Naive thymus-derived CD4-positive, alpha-beta T cell (primary cell): ENCODE measurements at regions not wholly inside any gene's neighbourhood (a gene's known extent, or its start where the extent isn't known, plus 50 kb on each side); places are given as distances from the start of the nearest gene placed in this dataset.

Experiments used
- ATAC-seq: fragments of 150-1000 bp; cut with Tn5 transposase; 2 replicates; pipeline ENCODE4 v1.10.0; 2021; ENCODE audit warnings: mild to moderate bottlenecking, moderate library complexity
- CTCF ChIA-PET: fragments of 350-600 bp; sonication (Branson Sonifier 250); formaldehyde crosslinking; loops from one replicate; lab custom pipeline; 2021; ENCODE audit warnings: antibody characterized with exemption; lab: Charles Lee
- POLR2A ChIA-PET: fragments of 350-600 bp; sonication (Branson Sonifier 250); formaldehyde crosslinking; loops from one replicate; lab custom pipeline; 2021; ENCODE audit warnings: antibody characterized with exemption, inconsistent platforms; lab: Charles Lee
- DNase-seq, 9 donors: peaks; one replicate each; pipeline versions ENCODE4 v3.0.0 to v3.0.0-alpha.2; 2020 to 2022; ENCODE audit warnings: mixed read lengths in 1 of 9
- H3K27ac ChIP-seq: one replicate; pipeline ENCODE4 v1.7.0; 2013; ENCODE audit warnings: mild to moderate bottlenecking, low read depth, low read length, moderate library complexity
- H3K27me3 ChIP-seq, 2 donors: one replicate each; pipeline ENCODE4 v1.7.0; 2013; ENCODE audit warnings: low read length in 2 of 2, mild to moderate bottlenecking in 2 of 2, moderate library complexity in 2 of 2; ENCODE audit not compliant: control insufficient read depth in 2 of 2, insufficient read depth in 2 of 2
- H3K36me3 ChIP-seq, 3 experiments: 1 replicate in 2 of 3; 2 replicates in 1 of 3; pipeline ENCODE4 v1.7.0; 2013; ENCODE audit warnings: low read length in 3 of 3, mild to moderate bottlenecking in 3 of 3, moderate library complexity in 1 of 3; ENCODE audit not compliant: insufficient read depth in 3 of 3, control insufficient read depth in 2 of 3
- H3K4me1 ChIP-seq, 2 donors: one replicate each; pipeline ENCODE4 v1.7.0; 2013; ENCODE audit warnings: low read length in 2 of 2, mild to moderate bottlenecking in 2 of 2, moderate library complexity in 1 of 2; ENCODE audit not compliant: control insufficient read depth in 2 of 2, insufficient read depth in 2 of 2
- H3K4me3 ChIP-seq: 2 replicates; pipeline ENCODE4 v1.7.0; 2013; ENCODE audit warnings: mild to moderate bottlenecking, low read length
- H3K9me3 ChIP-seq, 3 experiments: 1 replicate in 2 of 3; 2 replicates in 1 of 3; pipeline ENCODE4 v1.7.0; 2013; ENCODE audit warnings: low read length in 3 of 3; ENCODE audit not compliant: control insufficient read depth in 2 of 3
- H3K27ac Mint-ChIP-seq, 9 donors: one replicate each; pipeline ENCODE4 v1.8.0; 2020 to 2022; ENCODE audit warnings: mixed read lengths in 9 of 9, mild to moderate bottlenecking in 8 of 9, moderate library complexity in 5 of 9, inconsistent platforms in 2 of 9
- H3K27me3 Mint-ChIP-seq, 5 donors: one replicate each; pipeline ENCODE4 v1.8.0; 2021 to 2022; ENCODE audit warnings: mixed read lengths in 5 of 5, mild to moderate bottlenecking in 1 of 5
- H3K36me3 Mint-ChIP-seq, 5 donors: one replicate each; pipeline ENCODE4 v1.8.0; 2020 to 2022; ENCODE audit warnings: mixed read lengths in 5 of 5, mild to moderate bottlenecking in 3 of 5, inconsistent platforms in 1 of 5
- H3K4me1 Mint-ChIP-seq, 7 donors: one replicate each; pipeline ENCODE4 v1.8.0; 2020 to 2022; ENCODE audit warnings: mixed read lengths in 7 of 7, mild to moderate bottlenecking in 3 of 7, inconsistent platforms in 1 of 7
- H3K4me3 Mint-ChIP-seq, 10 donors: one replicate each; pipeline ENCODE4 v1.8.0; 2020 to 2022; ENCODE audit warnings: mild to moderate bottlenecking in 10 of 10, mixed read lengths in 10 of 10, moderate library complexity in 6 of 10, inconsistent platforms in 2 of 10
- H3K9me3 Mint-ChIP-seq, 11 donors: one replicate each; pipeline ENCODE4 v1.8.0; 2020 to 2022; ENCODE audit warnings: mixed read lengths in 11 of 11, mild to moderate bottlenecking in 4 of 11, inconsistent platforms in 1 of 11, moderate library complexity in 1 of 11
- intact Hi-C, 2 donors: fragments of 100-400 bp; cut with micrococcal nuclease; formaldehyde crosslinking; loops; one replicate each; pipeline ENCODE4 v1.15.1; 2023

- DNase-seq (peak in 7 of 9 donors; percentile 25 to 67 (median 60)), ATAC-seq (peak; percentile 47)
- Mint-ChIP-seq H3K27me3 (peaks cover 0 to 7% (median 0%) of the 10 kb centered on the region in 5 donors), H3K36me3 (no peaks in the 10 kb centered on the region), H3K9me3 (peaks cover 0 to 2% (median 0%) of the 10 kb centered on the region in 11 donors), H3K27ac (peak overlapping the region in 8 of 9 donors; percentile 1 to 56 (median 22)), H3K4me1 (peaks cover 36 to 51% (median 43%) of the 10 kb centered on the region in 7 donors), H3K4me3 (peak overlapping the region; percentile 1 to 77 (median 52))
- Histone ChIP-seq H3K4me1 (peaks cover 14 to 24% of the 10 kb centered on the region in 2 donors), H3K27ac (no peak overlapping the region), H3K4me3 (no peak overlapping the region), H3K36me3 (no peaks in the 10 kb centered on the region), H3K9me3 (no peaks in the 10 kb centered on the region), H3K27me3 (no peaks in the 10 kb centered on the region)
- ChIA-PET POLR2A (interaction anchor here (1.6 to 3.2 kb wide), 2 partner anchors 13 to 348 kb away, joined by 4 to 10 read pairs; no protein-coding TSS in a partner anchor), CTCF (interaction anchor here (0.7 to 1.4 kb wide), 3 partner anchors 13 to 342 kb away, joined by 3 to 4 read pairs (median 3); no protein-coding TSS in a partner anchor)
- intact Hi-C loops, result loop anchor here (1.0 to 5.0 kb wide), 3 partner anchors 345 to 453 kb away; no protein-coding TSS in a partner anchor
Observed at GRCh38 chr13:30119476-30119875, 187.9 kb downstream of the KATNAL1 start.

GRCh38 chr13:30116379-30116778, 191.0 kb downstream of the KATNAL1 start:
- H3K9me3 ChIP-seq, result no peaks in the 10 kb centered on the region
- Mint-ChIP-seq H3K27me3 (peaks cover 0 to 11% (median 0%) of the 10 kb centered on the region in 5 donors), H3K4me3 (peak overlapping the region in 1 of 10 donors; percentile 5), H3K27ac (no peak overlapping the region), H3K36me3 (no peaks in the 10 kb centered on the region), H3K9me3 (no peaks in the 10 kb centered on the region), H3K4me1 (peaks cover 33 to 58% (median 50%) of the 10 kb centered on the region in 7 donors)
- no peak overlapping the region for H3K4me3 ChIP-seq
- no peak overlapping the region for H3K27ac ChIP-seq
- intact Hi-C loops, result loop anchor here (5.0 kb wide), 2 partner anchors 409 to 456 kb away; no protein-coding TSS in a partner anchor
- H3K4me1 ChIP-seq, result peaks cover 14 to 24% of the 10 kb centered on the region in 2 donors
- H3K36me3 ChIP-seq, result no peaks in the 10 kb centered on the region
- no peak for ATAC-seq
- DNase-seq, result no peak
- CTCF ChIA-PET, result interaction anchor here (0.8 to 8.9 kb wide), 12 partner anchors 15 to 608 kb away, joined by 3 to 206 read pairs (median 22); partner anchors contain the start of gene UBL3
- no peaks in the 10 kb centered on the region for H3K27me3 ChIP-seq
- POLR2A ChIA-PET, result interaction anchor here (0.7 to 6.8 kb wide), 4 partner anchors 180 to 345 kb away, joined by 3 to 51 read pairs (median 33); partner anchors contain the start of gene UBL3

- no peak for ATAC-seq
- Mint-ChIP-seq H3K36me3 (no peaks in the 10 kb centered on the region), H3K4me1 (peaks cover 22 to 47% (median 40%) of the 10 kb centered on the region in 7 donors), H3K4me3 (peak overlapping the region; percentile 70 to 82 (median 80)), H3K27ac (peak overlapping the region in 6 of 9 donors; percentile 23 to 90 (median 74)), H3K9me3 (no peaks in the 10 kb centered on the region), H3K27me3 (peaks cover 0 to 11% (median 0%) of the 10 kb centered on the region in 5 donors)
- no peak for DNase-seq
- POLR2A ChIA-PET, result interaction anchor here (0.5 to 6.8 kb wide), 8 partner anchors 179 to 431 kb away, joined by 3 to 51 read pairs (median 5); partner anchors contain the start of gene UBL3
- H3K27me3 ChIP-seq, result no peaks in the 10 kb centered on the region
- no peaks in the 10 kb centered on the region for H3K36me3 ChIP-seq
- H3K4me1 ChIP-seq, result peaks cover 14 to 22% of the 10 kb centered on the region in 2 donors
- peak overlapping the region; percentile 39 for H3K27ac ChIP-seq
- CTCF ChIA-PET, result interaction anchor here (0.5 to 8.9 kb wide), 22 partner anchors 9 to 607 kb away, joined by 3 to 206 read pairs (median 5); partner anchors contain the start of gene UBL3
- H3K4me3 ChIP-seq, result peak overlapping the region; percentile 48
- intact Hi-C loops, result loop anchor here (1.0 to 5.0 kb wide), 8 partner anchors 43 to 1048 kb away; partner anchors contain the start of gene SLC7A1 (in 1 of the 2)
- H3K9me3 ChIP-seq, result no peaks in the 10 kb centered on the region
Observed at GRCh38 chr13:30115257-30115600, 192.1 kb downstream of the KATNAL1 start.

GRCh38 chr13:30114571-30115256, 192.6 kb downstream of the KATNAL1 start:
- H3K27me3 Mint-ChIP-seq, result peaks cover 0 to 11% (median 0%) of the 10 kb centered on the region in 5 donors
- no peaks in the 10 kb centered on the region for H3K36me3 Mint-ChIP-seq
- no peaks in the 10 kb centered on the region for H3K9me3 Mint-ChIP-seq
- DNase-seq (peak; percentile 81 to 94 (median 91)), ATAC-seq (peak; percentile 95)
- peaks cover 17 to 41% (median 34%) of the 10 kb centered on the region in 7 donors for H3K4me1 Mint-ChIP-seq
- Histone ChIP-seq H3K27ac (peak overlapping the region; percentile 39), H3K4me3 (peak overlapping the region; percentile 48), H3K9me3 (no peaks in the 10 kb centered on the region), H3K27me3 (no peaks in the 10 kb centered on the region), H3K36me3 (no peaks in the 10 kb centered on the region), H3K4me1 (peaks cover 10 to 17% of the 10 kb centered on the region in 2 donors)
- peak overlapping the region in 8 of 9 donors; percentile 43 to 90 (median 80) for H3K27ac Mint-ChIP-seq
- peak overlapping the region; percentile 74 to 89 (median 84) for H3K4me3 Mint-ChIP-seq
- intact Hi-C loops, result loop anchor here (1.0 to 5.0 kb wide), 10 partner anchors 44 to 1048 kb away; partner anchors contain the start of gene SLC7A1 (in 2 of the 2)
- POLR2A ChIA-PET, result interaction anchor here (0.5 to 6.8 kb wide), 9 partner anchors 33 to 431 kb away, joined by 3 to 51 read pairs (median 4); partner anchors contain the start of gene UBL3
- CTCF ChIA-PET, result interaction anchor here (0.5 to 8.9 kb wide), 27 partner anchors 10 to 606 kb away, joined by 3 to 206 read pairs (median 4); partner anchors contain the start of gene UBL3

GRCh38 chr13:30113983-30114570, 193.3 kb downstream of the KATNAL1 start:
- H3K4me3 ChIP-seq, result peak overlapping the region; percentile 48
- H3K27me3 ChIP-seq, result no peaks in the 10 kb centered on the region
- peak overlapping the region in 8 of 9 donors; percentile 40 to 84 (median 70) for H3K27ac Mint-ChIP-seq
- H3K9me3 ChIP-seq, result no peaks in the 10 kb centered on the region
- peak overlapping the region; percentile 74 to 89 (median 84) for H3K4me3 Mint-ChIP-seq
- ATAC-seq, result no peak
- H3K36me3 ChIP-seq, result no peaks in the 10 kb centered on the region
- POLR2A ChIA-PET, result interaction anchor here (0.9 to 6.8 kb wide), 6 partner anchors 34 to 351 kb away, joined by 3 to 51 read pairs (median 14); partner anchors contain the start of gene UBL3
- H3K4me1 ChIP-seq, result peaks cover 4 to 11% of the 10 kb centered on the region in 2 donors
- no peak overlapping the region for H3K27ac ChIP-seq
- CTCF ChIA-PET, result interaction anchor here (0.7 to 8.9 kb wide), 18 partner anchors 10 to 606 kb away, joined by 3 to 206 read pairs (median 5); partner anchors contain the start of gene UBL3
- intact Hi-C loops, result loop anchor here (1.0 to 5.0 kb wide), 12 partner anchors 160 to 1049 kb away; partner anchors contain the start of genes SLC7A1 (in 2 of the 2) and UBL3 (in 1 of the 2)
- H3K27me3 Mint-ChIP-seq, result peaks cover 0 to 11% (median 0%) of the 10 kb centered on the region in 5 donors
- no peak for DNase-seq
- H3K36me3 Mint-ChIP-seq, result no peaks in the 10 kb centered on the region
- peaks cover 11 to 35% (median 28%) of the 10 kb centered on the region in 7 donors for H3K4me1 Mint-ChIP-seq
- no peaks in the 10 kb centered on the region for H3K9me3 Mint-ChIP-seq
